Transverse colon (tissue), 4 donors: ENCODE measurements at regions not wholly inside any gene's neighbourhood (a gene's known extent, or its start where the extent isn't known, plus 50 kb on each side); places are given as distances from the start of the nearest gene placed in this dataset.

Source experiments
- EP300 ChIP-seq: sonication (generic); formaldehyde crosslinking; IDR thresholded peaks from one replicate; pipeline ENCODE4 v1.6.1; 2017; ENCODE audit warnings: antibody characterized with exemption, low read depth
- POLR2AphosphoS5 ChIP-seq, 3 donors: sonication (generic); formaldehyde crosslinking; IDR thresholded peaks; one replicate each; pipeline ENCODE4 v1.6.1; 2016; ENCODE audit warnings: antibody characterized with exemption in 3 of 3
- TF ChIP-seq, protein P1 (sequence below), 5 experiments: fragments of 200-600 bp in 3 of 5; fragments of 450-650 bp in 2 of 5; sonication (generic) in 3 of 5; IDR thresholded peaks; 1 replicate in 2 of 5; 2 replicates in 3 of 5; pipeline ENCODE4 v1.5.1; 2016 to 2017; ENCODE audit warnings: antibody characterized with exemption in 5 of 5, inconsistent platforms in 3 of 5, mild to moderate bottlenecking in 2 of 5, moderate library complexity in 1 of 5

- TF ChIP-seq, protein P1, sequence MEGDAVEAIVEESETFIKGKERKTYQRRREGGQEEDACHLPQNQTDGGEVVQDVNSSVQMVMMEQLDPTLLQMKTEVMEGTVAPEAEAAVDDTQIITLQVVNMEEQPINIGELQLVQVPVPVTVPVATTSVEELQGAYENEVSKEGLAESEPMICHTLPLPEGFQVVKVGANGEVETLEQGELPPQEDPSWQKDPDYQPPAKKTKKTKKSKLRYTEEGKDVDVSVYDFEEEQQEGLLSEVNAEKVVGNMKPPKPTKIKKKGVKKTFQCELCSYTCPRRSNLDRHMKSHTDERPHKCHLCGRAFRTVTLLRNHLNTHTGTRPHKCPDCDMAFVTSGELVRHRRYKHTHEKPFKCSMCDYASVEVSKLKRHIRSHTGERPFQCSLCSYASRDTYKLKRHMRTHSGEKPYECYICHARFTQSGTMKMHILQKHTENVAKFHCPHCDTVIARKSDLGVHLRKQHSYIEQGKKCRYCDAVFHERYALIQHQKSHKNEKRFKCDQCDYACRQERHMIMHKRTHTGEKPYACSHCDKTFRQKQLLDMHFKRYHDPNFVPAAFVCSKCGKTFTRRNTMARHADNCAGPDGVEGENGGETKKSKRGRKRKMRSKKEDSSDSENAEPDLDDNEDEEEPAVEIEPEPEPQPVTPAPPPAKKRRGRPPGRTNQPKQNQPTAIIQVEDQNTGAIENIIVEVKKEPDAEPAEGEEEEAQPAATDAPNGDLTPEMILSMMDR (IDR thresholded peaks at IDR 0.05): no peak
- TF ChIP-seq POLR2AphosphoS5 (IDR thresholded peaks at IDR 0.05) (no peak), EP300 (no peak)
These were observed 308.6 kb downstream of the MATN1 start for GRCh38 chr1:30414851-30415165.
